C4-2B (cell line): ENCODE measurements at regions not wholly inside any gene's neighbourhood (a gene's known extent, or its start where the extent isn't known, plus 50 kb on each side); places are given as distances from the start of the nearest gene placed in this dataset.

Experiments
- CTCF ChIP-seq: fragments of 450-650 bp; conservative IDR thresholded peaks from 2 replicates; pipeline ENCODE4 v1.5.1; 2017; ENCODE audit warnings: mild to moderate bottlenecking
- ZFX ChIP-seq: fragments of 450-650 bp; IDR thresholded peaks from 2 replicates; pipeline ENCODE4 v1.6.1; 2017

- TF ChIP-seq CTCF (no peak), ZFX (no peak)
Measured at GRCh38 chr2:128967646-128968045, 649.0 kb upstream of the HS6ST1 start.
